Neural cell (in vitro differentiated cells): ENCODE measurements at regions not wholly inside any gene's neighbourhood (a gene's known extent, or its start where the extent isn't known, plus 50 kb on each side); places are given as distances from the start of the nearest gene placed in this dataset.

Source experiments
- H2AFZ ChIP-seq: fragments of 200-600, 300-800 bp; sonication (generic), shearing (Covaris generic); 2 replicates; pipeline ENCODE4 v1.6.0; 2014; ENCODE audit warnings: low read depth, mild to moderate bottlenecking, antibody characterized with exemption, low read length, moderate library complexity
- H3F3A ChIP-seq: fragments of 200-600 bp; shearing (Covaris generic); 2 replicates; pipeline ENCODE4 v1.6.1; 2016; ENCODE audit warnings: mild to moderate bottlenecking, moderate library complexity, mixed read lengths, antibody characterized with exemption, low read length; ENCODE audit not compliant: insufficient read depth, poor library complexity, severe bottlenecking
- H3K27ac ChIP-seq: fragments of 200-600, 300-800 bp; sonication (generic), shearing (Covaris generic); 2 replicates; pipeline ENCODE4 v1.5.1; 2014; ENCODE audit warnings: mild to moderate bottlenecking, low read length, moderate library complexity
- H3K27me3 ChIP-seq: fragments of 300-800, 200-600 bp; sonication (generic), shearing (Covaris generic); 2 replicates; pipeline ENCODE4 v1.6.0; 2014; ENCODE audit warnings: mild to moderate bottlenecking, low read depth, low read length, moderate library complexity; ENCODE audit not compliant: insufficient read depth
- H3K36me3 ChIP-seq: fragments of 300-800, 200-600 bp; sonication (generic), shearing (Covaris generic); 2 replicates; pipeline ENCODE4 v1.5.1; 2014; ENCODE audit warnings: mild to moderate bottlenecking, antibody characterized with exemption, low read length, moderate library complexity; ENCODE audit not compliant: insufficient read depth
- H3K4me2 ChIP-seq: fragments of 300-800, 200-600 bp; sonication (generic), shearing (Covaris generic); 2 replicates; pipeline ENCODE4 v1.6.0; 2014; ENCODE audit warnings: mild to moderate bottlenecking, low read length
- H3K4me3 ChIP-seq: fragments of 300-800, 200-600 bp; sonication (generic), shearing (Covaris generic); 2 replicates; pipeline ENCODE4 v1.5.1; 2014; ENCODE audit warnings: mild to moderate bottlenecking, low read length, moderate library complexity
- H3K79me2 ChIP-seq: fragments of 200-600 bp; shearing (Covaris generic); replicated peaks from 2 replicates; pipeline ENCODE4 v1.6.0; 2014; ENCODE audit warnings: mild to moderate bottlenecking, low read length, moderate library complexity; ENCODE audit not compliant: insufficient read depth
- H3K9ac ChIP-seq: fragments of 300-800, 200-600 bp; sonication (generic), shearing (Covaris generic); 2 replicates; pipeline ENCODE4 v1.6.1; 2016; ENCODE audit warnings: mild to moderate bottlenecking, low read length, mixed read lengths
- H3K9me2 ChIP-seq: fragments of 200-600 bp; shearing (Covaris generic); 2 replicates; pipeline ENCODE4 v1.6.1; 2016; ENCODE audit warnings: mild to moderate bottlenecking, low read length, mixed read lengths; ENCODE audit not compliant: insufficient read depth
- H3K9me3 ChIP-seq: fragments of 200-600, 300-800 bp; sonication (generic), shearing (Covaris generic); 2 replicates; pipeline ENCODE4 v1.6.1; 2016; ENCODE audit warnings: mild to moderate bottlenecking, mixed run types, low read length, moderate library complexity, mixed read lengths
- H4K20me1 ChIP-seq: fragments of 200-600 bp; shearing (Covaris generic); 2 replicates; pipeline ENCODE4 v1.6.1; 2016; ENCODE audit warnings: mild to moderate bottlenecking, mixed run types; ENCODE audit not compliant: insufficient read depth
- EP300 ChIP-seq: fragments of 450-650 bp; conservative IDR thresholded peaks from 2 replicates; pipeline ENCODE4 v1.6.1; 2014; ENCODE audit warnings: antibody characterized with exemption, mild to moderate bottlenecking, moderate library complexity; ENCODE audit not compliant: poor library complexity, severe bottlenecking
- EZH2 ChIP-seq: fragments of 200-600, 300-800 bp; shearing (Covaris generic), sonication (generic); IDR thresholded peaks from 2 replicates; pipeline ENCODE4 v1.6.1; 2014; ENCODE audit warnings: antibody characterized with exemption, low read length, borderline replicate concordance, mild to moderate bottlenecking; ENCODE audit not compliant: insufficient read depth, poor library complexity, severe bottlenecking
- MXI1 ChIP-seq: fragments of 450-650 bp; conservative IDR thresholded peaks from 2 replicates; pipeline ENCODE4 v1.6.1; 2014; ENCODE audit warnings: antibody characterized with exemption, mild to moderate bottlenecking; ENCODE audit not compliant: poor library complexity, severe bottlenecking
- POLR2AphosphoS5 ChIP-seq: IDR thresholded peaks from 2 replicates; pipeline ENCODE4 v1.6.1; 2012
- RAD21 ChIP-seq: fragments of 450-650 bp; conservative IDR thresholded peaks from 2 replicates; pipeline ENCODE4 v1.6.1; 2014; ENCODE audit warnings: antibody characterized with exemption, mild to moderate bottlenecking, moderate library complexity
- SMC3 ChIP-seq: fragments of 450-650 bp; conservative IDR thresholded peaks from 2 replicates; pipeline ENCODE4 v1.6.1; 2014; ENCODE audit warnings: antibody characterized with exemption, mild to moderate bottlenecking, moderate library complexity; ENCODE audit not compliant: poor library complexity
- TAF1 ChIP-seq: IDR thresholded peaks from 2 replicates; pipeline ENCODE4 v1.6.1; 2012; ENCODE audit warnings: low read depth
- TF ChIP-seq, protein P1 (sequence below): fragments of 450-650 bp; IDR thresholded peaks from 2 replicates; pipeline ENCODE4 v1.5.1; 2014; ENCODE audit warnings: antibody characterized with exemption, mild to moderate bottlenecking, moderate library complexity; ENCODE audit not compliant: poor library complexity, severe bottlenecking
- TF ChIP-seq, protein P2 (sequence below): IDR thresholded peaks from 2 replicates; pipeline ENCODE4 v1.6.1; 2012; ENCODE audit warnings: borderline replicate concordance

DNA sequence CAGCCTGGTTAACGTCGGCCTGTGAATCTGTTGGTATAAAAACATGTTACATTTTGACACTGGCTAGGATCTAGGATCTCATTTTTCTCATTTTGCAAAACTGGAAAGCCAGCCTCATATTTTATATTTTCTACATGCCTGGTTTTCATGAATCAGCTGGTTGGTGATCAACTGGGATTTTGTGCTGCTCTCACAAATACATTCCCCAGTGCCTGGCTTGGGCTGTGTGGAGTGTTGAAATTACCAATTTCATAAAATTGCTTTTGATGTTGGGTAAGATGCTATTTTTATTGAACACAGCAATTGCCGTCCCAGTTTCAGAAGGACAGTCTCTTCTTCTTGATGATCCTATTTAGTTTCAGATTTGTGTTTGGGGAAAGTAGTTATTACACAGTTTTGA, 604.3 kb downstream of the TAFA4 start:
- Histone ChIP-seq H4K20me1 (no peaks in the 10 kb centered on the region), H3K36me3 (no peaks in the 10 kb centered on the region), H3K27me3 (no peaks in the 10 kb centered on the region), H3F3A (no peaks in the 10 kb centered on the region), H3K9me3 (no peaks in the 10 kb centered on the region), H3K9me2 (no peaks in the 10 kb centered on the region), H3K4me2 (no peak overlapping the region), H3K27ac (no peak overlapping the region), H2AFZ (no peak overlapping the region), H3K9ac (no peak overlapping the region), H3K79me2 (no peaks in the 10 kb centered on the region), H3K4me3 (no peak overlapping the region)
- TF ChIP-seq, protein P1, sequence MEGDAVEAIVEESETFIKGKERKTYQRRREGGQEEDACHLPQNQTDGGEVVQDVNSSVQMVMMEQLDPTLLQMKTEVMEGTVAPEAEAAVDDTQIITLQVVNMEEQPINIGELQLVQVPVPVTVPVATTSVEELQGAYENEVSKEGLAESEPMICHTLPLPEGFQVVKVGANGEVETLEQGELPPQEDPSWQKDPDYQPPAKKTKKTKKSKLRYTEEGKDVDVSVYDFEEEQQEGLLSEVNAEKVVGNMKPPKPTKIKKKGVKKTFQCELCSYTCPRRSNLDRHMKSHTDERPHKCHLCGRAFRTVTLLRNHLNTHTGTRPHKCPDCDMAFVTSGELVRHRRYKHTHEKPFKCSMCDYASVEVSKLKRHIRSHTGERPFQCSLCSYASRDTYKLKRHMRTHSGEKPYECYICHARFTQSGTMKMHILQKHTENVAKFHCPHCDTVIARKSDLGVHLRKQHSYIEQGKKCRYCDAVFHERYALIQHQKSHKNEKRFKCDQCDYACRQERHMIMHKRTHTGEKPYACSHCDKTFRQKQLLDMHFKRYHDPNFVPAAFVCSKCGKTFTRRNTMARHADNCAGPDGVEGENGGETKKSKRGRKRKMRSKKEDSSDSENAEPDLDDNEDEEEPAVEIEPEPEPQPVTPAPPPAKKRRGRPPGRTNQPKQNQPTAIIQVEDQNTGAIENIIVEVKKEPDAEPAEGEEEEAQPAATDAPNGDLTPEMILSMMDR: no peak
- TF ChIP-seq MXI1: no peak
- no peak for TF ChIP-seq EZH2
- no peak for TF ChIP-seq RAD21
- TF ChIP-seq SMC3: no peak
- no peak for TF ChIP-seq POLR2AphosphoS5
- TF ChIP-seq TAF1: no peak
- TF ChIP-seq EP300: no peak
- TF ChIP-seq, protein P2, sequence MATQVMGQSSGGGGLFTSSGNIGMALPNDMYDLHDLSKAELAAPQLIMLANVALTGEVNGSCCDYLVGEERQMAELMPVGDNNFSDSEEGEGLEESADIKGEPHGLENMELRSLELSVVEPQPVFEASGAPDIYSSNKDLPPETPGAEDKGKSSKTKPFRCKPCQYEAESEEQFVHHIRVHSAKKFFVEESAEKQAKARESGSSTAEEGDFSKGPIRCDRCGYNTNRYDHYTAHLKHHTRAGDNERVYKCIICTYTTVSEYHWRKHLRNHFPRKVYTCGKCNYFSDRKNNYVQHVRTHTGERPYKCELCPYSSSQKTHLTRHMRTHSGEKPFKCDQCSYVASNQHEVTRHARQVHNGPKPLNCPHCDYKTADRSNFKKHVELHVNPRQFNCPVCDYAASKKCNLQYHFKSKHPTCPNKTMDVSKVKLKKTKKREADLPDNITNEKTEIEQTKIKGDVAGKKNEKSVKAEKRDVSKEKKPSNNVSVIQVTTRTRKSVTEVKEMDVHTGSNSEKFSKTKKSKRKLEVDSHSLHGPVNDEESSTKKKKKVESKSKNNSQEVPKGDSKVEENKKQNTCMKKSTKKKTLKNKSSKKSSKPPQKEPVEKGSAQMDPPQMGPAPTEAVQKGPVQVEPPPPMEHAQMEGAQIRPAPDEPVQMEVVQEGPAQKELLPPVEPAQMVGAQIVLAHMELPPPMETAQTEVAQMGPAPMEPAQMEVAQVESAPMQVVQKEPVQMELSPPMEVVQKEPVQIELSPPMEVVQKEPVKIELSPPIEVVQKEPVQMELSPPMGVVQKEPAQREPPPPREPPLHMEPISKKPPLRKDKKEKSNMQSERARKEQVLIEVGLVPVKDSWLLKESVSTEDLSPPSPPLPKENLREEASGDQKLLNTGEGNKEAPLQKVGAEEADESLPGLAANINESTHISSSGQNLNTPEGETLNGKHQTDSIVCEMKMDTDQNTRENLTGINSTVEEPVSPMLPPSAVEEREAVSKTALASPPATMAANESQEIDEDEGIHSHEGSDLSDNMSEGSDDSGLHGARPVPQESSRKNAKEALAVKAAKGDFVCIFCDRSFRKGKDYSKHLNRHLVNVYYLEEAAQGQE: no peak

DNA sequence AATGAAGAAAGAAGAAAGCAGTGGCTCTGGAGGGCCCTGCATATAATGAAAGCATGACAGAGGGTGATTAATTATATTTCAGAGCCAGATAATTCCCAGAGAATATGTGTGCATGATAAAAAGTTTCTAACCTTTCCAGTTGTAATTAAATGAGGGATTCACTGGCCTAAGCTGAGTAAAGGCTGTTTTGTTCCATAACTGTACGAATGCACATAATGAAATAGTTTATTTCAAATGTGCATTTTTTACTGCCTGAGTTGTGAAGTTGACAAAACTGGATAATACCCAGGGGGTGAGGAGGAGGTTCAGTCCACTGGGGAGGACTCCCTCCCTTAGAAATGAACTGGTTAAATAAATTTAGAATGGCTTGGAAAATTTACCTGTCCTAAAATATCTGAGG, 616.4 kb downstream of the TAFA4 start:
- H3K27me3 ChIP-seq: no peaks in the 10 kb centered on the region
- no peak overlapping the region for H3K9ac ChIP-seq
- no peaks in the 10 kb centered on the region for H3K9me3 ChIP-seq
- no peaks in the 10 kb centered on the region for H3K79me2 ChIP-seq
- no peaks in the 10 kb centered on the region for H3F3A ChIP-seq
- H3K27ac ChIP-seq: no peak overlapping the region
- no peak overlapping the region for H3K4me3 ChIP-seq
- H3K4me2 ChIP-seq: no peak overlapping the region
- H3K9me2 ChIP-seq: no peaks in the 10 kb centered on the region
- H2AFZ ChIP-seq: no peak overlapping the region
- no peaks in the 10 kb centered on the region for H4K20me1 ChIP-seq
- H3K36me3 ChIP-seq: no peaks in the 10 kb centered on the region
- no peak for TF ChIP-seq TAF1

DNA sequence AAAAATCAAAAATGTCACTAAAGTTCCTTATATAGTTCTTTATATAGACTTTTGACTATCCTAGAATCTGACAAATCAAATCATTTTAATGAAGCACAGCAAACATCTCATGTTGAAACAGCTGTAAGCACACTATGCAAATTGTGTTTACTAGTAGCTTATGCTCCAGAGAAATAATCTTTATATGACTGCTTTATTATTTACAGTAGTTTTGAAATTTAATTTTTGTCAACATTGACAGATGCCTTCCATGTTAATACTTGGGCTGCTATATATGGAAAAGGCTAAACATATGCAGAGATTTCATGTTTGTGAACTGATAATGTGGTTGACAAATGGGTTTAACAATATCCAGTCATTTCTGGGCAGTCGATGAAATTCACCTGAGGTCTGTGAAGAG, 616.8 kb downstream of the TAFA4 start:
- TF ChIP-seq EP300: no peak
- no peak for TF ChIP-seq RAD21
- TF ChIP-seq EZH2: no peak
- TF ChIP-seq MXI1: no peak
- no peak overlapping the region for H3K9ac ChIP-seq
- no peaks in the 10 kb centered on the region for H3K9me2 ChIP-seq
- no peak overlapping the region for H3K4me2 ChIP-seq
- no peak overlapping the region for H3K4me3 ChIP-seq
- H3K9me3 ChIP-seq: no peaks in the 10 kb centered on the region
- H3K27me3 ChIP-seq: no peaks in the 10 kb centered on the region
- H4K20me1 ChIP-seq: no peaks in the 10 kb centered on the region
- H3F3A ChIP-seq: no peaks in the 10 kb centered on the region
- no peaks in the 10 kb centered on the region for H3K79me2 ChIP-seq
- H3K36me3 ChIP-seq: no peaks in the 10 kb centered on the region
- no peak overlapping the region for H2AFZ ChIP-seq
- no peak overlapping the region for H3K27ac ChIP-seq
